Coronary artery (tissue), 2 donors: ENCODE measurements at regions not wholly inside any gene's neighbourhood (a gene's known extent, or its start where the extent isn't known, plus 50 kb on each side); places are given as distances from the start of the nearest gene placed in this dataset.

Source experiments
- DNase-seq: peaks from one replicate; pipeline ENCODE4 v3.0.0-alpha.2; 2017; ENCODE audit warnings: low spot score
- H3K27ac ChIP-seq, 2 donors: fragments of 200-600 bp; sonication (generic); one replicate each; pipeline ENCODE4 v1.5.1; 2016 to 2019
- H3K4me3 ChIP-seq: fragments of 200-600 bp; sonication (generic); 2 replicates; pipeline ENCODE4 v1.5.1; 2016; ENCODE audit warnings: mild to moderate bottlenecking, moderate library complexity
- CTCF ChIP-seq: fragments of 200-600 bp; sonication (generic); IDR thresholded peaks from one replicate; pipeline ENCODE4 v1.5.1; 2019; ENCODE audit warnings: antibody characterized with exemption

- no peak for TF ChIP-seq CTCF
- DNase-seq: no peak
- H3K27ac ChIP-seq: no peak overlapping the region
- no peak overlapping the region for H3K4me3 ChIP-seq
Measured at GRCh38 chr13:39855236-39855635, 199.8 kb downstream of the COG6 start.

GRCh38 chr13:39856714-39857113, 201.3 kb downstream of the COG6 start:
- TF ChIP-seq CTCF: no peak
- no peak overlapping the region for H3K4me3 ChIP-seq
- no peak for DNase-seq
- H3K27ac ChIP-seq: no peak overlapping the region

GRCh38 chr13:39858794-39859193, 203.3 kb downstream of the COG6 start:
- Histone ChIP-seq H3K4me3 (no peak overlapping the region), H3K27ac (no peak overlapping the region)
- TF ChIP-seq CTCF: no peak
- no peak for DNase-seq

- Histone ChIP-seq H3K4me3 (no peak overlapping the region), H3K27ac (no peak overlapping the region)
- no peak for TF ChIP-seq CTCF
- DNase-seq: no peak
Measured at GRCh38 chr13:39859898-39860297, 204.4 kb downstream of the COG6 start.

- no peak for DNase-seq
- no peak overlapping the region for H3K4me3 ChIP-seq
- no peak overlapping the region for H3K27ac ChIP-seq
- no peak for TF ChIP-seq CTCF
Measured at GRCh38 chr13:39862900-39863299, 207.4 kb downstream of the COG6 start.

- Histone ChIP-seq H3K4me3 (no peak overlapping the region), H3K27ac (no peak overlapping the region)
- TF ChIP-seq CTCF: no peak
- no peak for DNase-seq
Measured at GRCh38 chr13:39864221-39864620, 208.8 kb downstream of the COG6 start.

GRCh38 chr13:39866722-39867121, 211.3 kb downstream of the COG6 start:
- no peak for DNase-seq
- Histone ChIP-seq H3K27ac (no peak overlapping the region), H3K4me3 (no peak overlapping the region)
- no peak for TF ChIP-seq CTCF
